Astrocyte (in vitro differentiated cells and primary cell): ENCODE measurements at regions not wholly inside any gene's neighbourhood (a gene's known extent, or its start where the extent isn't known, plus 50 kb on each side); places are given as distances from the start of the nearest gene placed in this dataset.

ENCODE experiments used
- DNase-seq: peaks from one replicate; pipeline ENCODE4 v3.0.0-alpha.2; 2010; ENCODE audit warnings: low read depth
- FAIRE-seq: peaks from 2 replicates; lab custom pipeline; 2011; peaks lifted over from hg19 to GRCh38; lab: Jason Lieb, UNC
- H2AFZ ChIP-seq: 2 replicates; pipeline ENCODE4 v1.6.0; 2012; ENCODE audit warnings: low read depth, low read length, inconsistent platforms
- H3K27ac ChIP-seq: 2 replicates; pipeline ENCODE4 v1.5.1; 2011; ENCODE audit warnings: low read depth, low read length, inconsistent platforms
- H3K27me3 ChIP-seq: 2 replicates; pipeline ENCODE4 v1.6.0; 2011; ENCODE audit warnings: low read length, inconsistent platforms; ENCODE audit not compliant: insufficient read depth
- H3K36me3 ChIP-seq: 2 replicates; pipeline ENCODE4 v1.5.1; 2011; ENCODE audit warnings: low read length, inconsistent platforms; ENCODE audit not compliant: insufficient read depth
- H3K4me1 ChIP-seq: 2 replicates; pipeline ENCODE4 v1.5.1; 2011; ENCODE audit warnings: low read length, inconsistent platforms; ENCODE audit not compliant: insufficient read depth
- H3K4me2 ChIP-seq: 2 replicates; pipeline ENCODE4 v1.6.0; 2012; ENCODE audit warnings: low read length, inconsistent platforms
- H3K4me3 ChIP-seq: 2 replicates; pipeline ENCODE4 v1.5.1; 2011; ENCODE audit warnings: low read depth, mild to moderate bottlenecking, low read length, inconsistent platforms; ENCODE audit not compliant: insufficient read depth
- H3K79me2 ChIP-seq: 2 replicates; pipeline ENCODE4 v1.6.0; 2012; ENCODE audit warnings: mild to moderate bottlenecking, low read length, inconsistent platforms; ENCODE audit not compliant: insufficient read depth
- H3K9ac ChIP-seq: 2 replicates; pipeline ENCODE4 v1.6.0; 2012; ENCODE audit warnings: mild to moderate bottlenecking, low read length, inconsistent platforms
- H3K9me3 ChIP-seq: 2 replicates; pipeline ENCODE4 v1.5.1; 2012; ENCODE audit warnings: low read depth, mild to moderate bottlenecking, low read length, inconsistent platforms; ENCODE audit not compliant: insufficient read depth
- H4K20me1 ChIP-seq: 2 replicates; pipeline ENCODE4 v1.6.0; 2012; ENCODE audit warnings: low read length, inconsistent platforms; ENCODE audit not compliant: insufficient read depth
- H3K27ac Mint-ChIP-seq: one replicate; pipeline ENCODE4 v1.8.0; 2021; ENCODE audit warnings: mild to moderate bottlenecking, mixed read lengths; ENCODE audit not compliant: unreplicated experiment
- H3K27me3 Mint-ChIP-seq: one replicate; pipeline ENCODE4 v1.8.0; 2021; ENCODE audit warnings: low read depth, mixed read lengths; ENCODE audit not compliant: unreplicated experiment
- H3K36me3 Mint-ChIP-seq: one replicate; pipeline ENCODE4 v1.8.0; 2021; ENCODE audit warnings: low read depth, mixed read lengths; ENCODE audit not compliant: unreplicated experiment
- H3K4me1 Mint-ChIP-seq: one replicate; pipeline ENCODE4 v1.8.0; 2021; ENCODE audit warnings: low read depth, mixed read lengths; ENCODE audit not compliant: unreplicated experiment
- H3K4me3 Mint-ChIP-seq: one replicate; pipeline ENCODE4 v1.8.0; 2021; ENCODE audit warnings: mild to moderate bottlenecking, moderate library complexity, mixed read lengths; ENCODE audit not compliant: unreplicated experiment
- H3K9me3 Mint-ChIP-seq: one replicate; pipeline ENCODE4 v1.8.0; 2021; ENCODE audit warnings: mild to moderate bottlenecking, mixed read lengths; ENCODE audit not compliant: unreplicated experiment
- EZH2 ChIP-seq: IDR thresholded peaks from 2 replicates; pipeline ENCODE4 v1.6.1; 2012; ENCODE audit warnings: mild to moderate bottlenecking, low read length, inconsistent platforms; ENCODE audit not compliant: insufficient read depth
- TF ChIP-seq, protein P1 (sequence below): IDR thresholded peaks from 2 replicates; pipeline ENCODE4 v1.5.1; 2011; ENCODE audit warnings: low read depth, mild to moderate bottlenecking, inconsistent platforms, low read length, moderate library complexity; ENCODE audit not compliant: insufficient read depth

DNA sequence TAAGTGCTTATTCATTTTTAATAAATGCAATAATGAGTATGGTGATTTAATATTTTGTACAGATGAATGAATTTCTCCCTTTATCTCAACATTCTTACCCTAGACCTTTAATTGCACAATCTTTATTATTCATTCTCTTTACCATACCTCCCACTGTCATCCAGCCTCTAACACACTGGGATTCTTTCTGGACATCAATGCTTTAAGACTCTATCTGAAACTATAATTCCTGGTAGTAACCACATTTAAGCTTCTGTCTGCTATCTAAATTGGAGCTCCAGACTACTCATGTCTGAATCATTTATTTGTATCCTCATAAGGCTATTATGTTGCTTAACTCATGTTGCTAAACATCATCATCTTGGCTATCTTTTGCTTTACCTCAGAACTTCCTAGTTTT, 270.2 kb downstream of the ALG10B start:
- Mint-ChIP-seq H3K27me3 (no peaks in the 10 kb centered on the region), H3K27ac (no peak overlapping the region), H3K36me3 (no peaks in the 10 kb centered on the region), H3K9me3 (no peaks in the 10 kb centered on the region), H3K4me3 (no peak overlapping the region), H3K4me1 (peaks cover 3% of the 10 kb centered on the region)
- FAIRE-seq (no peak), DNase-seq (no peak)
- no peak overlapping the region for H2AFZ ChIP-seq
- H3K27me3 ChIP-seq = no peaks in the 10 kb centered on the region
- H3K79me2 ChIP-seq = no peaks in the 10 kb centered on the region
- no peaks in the 10 kb centered on the region for H3K4me1 ChIP-seq
- H4K20me1 ChIP-seq = no peaks in the 10 kb centered on the region
- H3K4me2 ChIP-seq = no peak overlapping the region
- no peaks in the 10 kb centered on the region for H3K9me3 ChIP-seq
- no peak overlapping the region for H3K4me3 ChIP-seq
- TF ChIP-seq, protein P1, sequence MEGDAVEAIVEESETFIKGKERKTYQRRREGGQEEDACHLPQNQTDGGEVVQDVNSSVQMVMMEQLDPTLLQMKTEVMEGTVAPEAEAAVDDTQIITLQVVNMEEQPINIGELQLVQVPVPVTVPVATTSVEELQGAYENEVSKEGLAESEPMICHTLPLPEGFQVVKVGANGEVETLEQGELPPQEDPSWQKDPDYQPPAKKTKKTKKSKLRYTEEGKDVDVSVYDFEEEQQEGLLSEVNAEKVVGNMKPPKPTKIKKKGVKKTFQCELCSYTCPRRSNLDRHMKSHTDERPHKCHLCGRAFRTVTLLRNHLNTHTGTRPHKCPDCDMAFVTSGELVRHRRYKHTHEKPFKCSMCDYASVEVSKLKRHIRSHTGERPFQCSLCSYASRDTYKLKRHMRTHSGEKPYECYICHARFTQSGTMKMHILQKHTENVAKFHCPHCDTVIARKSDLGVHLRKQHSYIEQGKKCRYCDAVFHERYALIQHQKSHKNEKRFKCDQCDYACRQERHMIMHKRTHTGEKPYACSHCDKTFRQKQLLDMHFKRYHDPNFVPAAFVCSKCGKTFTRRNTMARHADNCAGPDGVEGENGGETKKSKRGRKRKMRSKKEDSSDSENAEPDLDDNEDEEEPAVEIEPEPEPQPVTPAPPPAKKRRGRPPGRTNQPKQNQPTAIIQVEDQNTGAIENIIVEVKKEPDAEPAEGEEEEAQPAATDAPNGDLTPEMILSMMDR = no peak
- TF ChIP-seq EZH2 = no peak
- H3K27ac ChIP-seq = no peak overlapping the region
- H3K9ac ChIP-seq = no peak overlapping the region
- no peaks in the 10 kb centered on the region for H3K36me3 ChIP-seq

DNA sequence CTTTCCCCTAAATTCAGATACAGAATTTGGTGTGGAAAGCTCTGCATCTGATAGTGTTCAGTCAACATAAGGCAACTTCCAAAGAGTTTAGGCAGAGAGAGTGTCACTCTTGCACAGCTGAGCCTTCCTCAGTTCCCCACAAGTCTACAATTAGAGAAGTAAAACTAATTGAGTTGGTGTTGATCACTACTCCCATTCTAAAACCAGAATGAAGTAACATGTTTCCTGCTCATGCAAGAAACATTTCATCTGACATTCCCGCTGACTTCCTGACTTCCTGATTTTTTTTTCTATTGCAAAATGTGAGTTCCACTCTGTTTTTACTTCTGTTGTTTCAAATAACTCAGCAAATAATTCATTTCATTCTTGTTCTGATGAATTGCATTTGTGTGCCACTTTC, 271.0 kb downstream of the ALG10B start:
- no peak for TF ChIP-seq EZH2
- TF ChIP-seq, protein P1 = no peak
- no peak overlapping the region for H3K4me3 Mint-ChIP-seq

GRCh38 chr12:38588624-38589305, 272.2 kb downstream of the ALG10B start:
- H3K4me3 Mint-ChIP-seq = no peak overlapping the region
- Histone ChIP-seq H3K9me3 (no peaks in the 10 kb centered on the region), H3K4me3 (no peak overlapping the region), H3K4me2 (no peak overlapping the region), H3K79me2 (no peaks in the 10 kb centered on the region), H3K27ac (no peak overlapping the region), H4K20me1 (no peaks in the 10 kb centered on the region), H2AFZ (no peak overlapping the region), H3K36me3 (no peaks in the 10 kb centered on the region), H3K9ac (no peak overlapping the region), H3K4me1 (no peaks in the 10 kb centered on the region), H3K27me3 (no peaks in the 10 kb centered on the region)
- H3K27ac Mint-ChIP-seq = no peak overlapping the region
- peaks cover 3% of the 10 kb centered on the region for H3K4me1 Mint-ChIP-seq
- H3K27me3 Mint-ChIP-seq = no peaks in the 10 kb centered on the region
- TF ChIP-seq, protein P1 = no peak
- no peak for TF ChIP-seq EZH2
- H3K36me3 Mint-ChIP-seq = no peaks in the 10 kb centered on the region
- H3K9me3 Mint-ChIP-seq = no peaks in the 10 kb centered on the region
- DNase-seq (no peak), FAIRE-seq (no peak)

More for the DNA sequence above, 271.0 kb downstream of the ALG10B start:
- H3K79me2 ChIP-seq = no peaks in the 10 kb centered on the region
- no peak overlapping the region for H3K27ac ChIP-seq
- H3K27me3 ChIP-seq = no peaks in the 10 kb centered on the region
- Mint-ChIP-seq H3K4me1 (peaks cover 3% of the 10 kb centered on the region), H3K36me3 (no peaks in the 10 kb centered on the region), H3K9me3 (no peaks in the 10 kb centered on the region), H3K27me3 (no peaks in the 10 kb centered on the region), H3K27ac (no peak overlapping the region)
- H2AFZ ChIP-seq = no peak overlapping the region
- H3K36me3 ChIP-seq = no peaks in the 10 kb centered on the region
- H4K20me1 ChIP-seq = no peaks in the 10 kb centered on the region
- no peaks in the 10 kb centered on the region for H3K4me1 ChIP-seq
- H3K4me3 ChIP-seq = no peak overlapping the region
- FAIRE-seq = no peak
- no peak for DNase-seq
- no peak overlapping the region for H3K4me2 ChIP-seq
- H3K9me3 ChIP-seq = no peaks in the 10 kb centered on the region
- no peak overlapping the region for H3K9ac ChIP-seq
